BJ (cell line): ENCODE measurements at regions not wholly inside any gene's neighbourhood (a gene's known extent, or its start where the extent isn't known, plus 50 kb on each side); places are given as distances from the start of the nearest gene placed in this dataset.

Experiments
- CTCF ChIA-PET: fragments of 350-600 bp; formaldehyde crosslinking; extraction: SDS; loops from one replicate; lab custom pipeline; 2021; ENCODE audit warnings: antibody characterized with exemption, inconsistent platforms; lab: Yijun Ruan, JAX
- POLR2A ChIA-PET: fragments of 300-600 bp; sonication (Branson Sonifier 250); formaldehyde crosslinking; extraction: SDS; loops from one replicate; lab custom pipeline; 2021; ENCODE audit warnings: antibody characterized with exemption; lab: Charles Lee
- DNase-seq: peaks from one replicate; pipeline ENCODE4 v3.0.0-alpha.2; 2011; ENCODE audit warnings: low read depth
- H3K27me3 ChIP-seq: 2 replicates; pipeline ENCODE4 v1.6.0; 2011; ENCODE audit warnings: low read length; ENCODE audit not compliant: control insufficient read depth, insufficient read depth
- H3K36me3 ChIP-seq: 2 replicates; pipeline ENCODE4 v1.5.1; 2011; ENCODE audit warnings: low read length; ENCODE audit not compliant: control insufficient read depth, insufficient read depth
- H3K4me3 ChIP-seq: 2 replicates; pipeline ENCODE4 v1.5.1; 2011; ENCODE audit warnings: low read depth, mild to moderate bottlenecking, control low read depth, low read length
- TF ChIP-seq, protein P1 (sequence below): IDR thresholded peaks from 2 replicates; pipeline ENCODE4 v1.5.1; 2011; ENCODE audit warnings: low read depth, mild to moderate bottlenecking, control low read depth, inconsistent platforms, low read length, moderate library complexity; ENCODE audit not compliant: insufficient read depth

DNA sequence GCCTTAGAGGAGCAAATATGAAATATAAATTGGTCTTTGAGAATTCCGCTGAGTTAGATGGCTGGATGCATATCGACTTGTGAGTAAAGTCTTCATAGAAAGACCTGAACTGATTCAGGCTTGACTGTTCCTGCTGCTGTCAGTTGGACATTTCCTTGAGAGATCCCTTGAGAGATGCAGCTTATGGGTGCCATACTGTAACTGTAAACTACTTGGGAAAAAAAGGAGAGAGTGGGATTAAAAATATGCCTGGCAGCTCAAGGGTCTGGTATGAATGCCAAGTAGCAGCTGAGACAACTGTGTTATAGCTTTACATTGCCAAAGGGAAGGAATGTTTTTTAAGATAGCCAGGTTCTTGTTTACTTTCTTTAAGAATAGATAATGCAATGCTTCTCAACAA, 926.6 kb downstream of the EPHA3 start:
- POLR2A ChIA-PET, result no interaction called here

DNA sequence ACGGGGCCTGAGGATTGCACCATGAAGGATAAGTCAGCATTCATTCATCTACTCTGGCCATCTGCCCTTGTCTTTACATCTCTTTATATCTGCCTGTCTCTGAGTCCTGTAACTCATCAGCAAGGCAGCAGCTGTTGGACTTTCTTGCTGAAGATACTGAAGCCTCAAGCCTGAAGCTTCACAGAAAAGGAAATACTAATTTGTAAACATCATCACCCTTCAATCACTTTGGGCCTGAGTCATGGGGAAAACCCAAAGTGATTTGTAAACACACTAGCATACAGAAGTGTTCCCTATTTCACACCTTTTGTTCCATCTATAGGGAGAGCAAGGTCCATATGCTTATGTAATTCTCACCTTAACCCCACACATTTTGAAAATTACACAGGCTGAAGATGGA, 928.2 kb downstream of the EPHA3 start:
- TF ChIP-seq, protein P1, sequence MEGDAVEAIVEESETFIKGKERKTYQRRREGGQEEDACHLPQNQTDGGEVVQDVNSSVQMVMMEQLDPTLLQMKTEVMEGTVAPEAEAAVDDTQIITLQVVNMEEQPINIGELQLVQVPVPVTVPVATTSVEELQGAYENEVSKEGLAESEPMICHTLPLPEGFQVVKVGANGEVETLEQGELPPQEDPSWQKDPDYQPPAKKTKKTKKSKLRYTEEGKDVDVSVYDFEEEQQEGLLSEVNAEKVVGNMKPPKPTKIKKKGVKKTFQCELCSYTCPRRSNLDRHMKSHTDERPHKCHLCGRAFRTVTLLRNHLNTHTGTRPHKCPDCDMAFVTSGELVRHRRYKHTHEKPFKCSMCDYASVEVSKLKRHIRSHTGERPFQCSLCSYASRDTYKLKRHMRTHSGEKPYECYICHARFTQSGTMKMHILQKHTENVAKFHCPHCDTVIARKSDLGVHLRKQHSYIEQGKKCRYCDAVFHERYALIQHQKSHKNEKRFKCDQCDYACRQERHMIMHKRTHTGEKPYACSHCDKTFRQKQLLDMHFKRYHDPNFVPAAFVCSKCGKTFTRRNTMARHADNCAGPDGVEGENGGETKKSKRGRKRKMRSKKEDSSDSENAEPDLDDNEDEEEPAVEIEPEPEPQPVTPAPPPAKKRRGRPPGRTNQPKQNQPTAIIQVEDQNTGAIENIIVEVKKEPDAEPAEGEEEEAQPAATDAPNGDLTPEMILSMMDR, result no peak
- no peaks in the 10 kb centered on the region for H3K36me3 ChIP-seq
- no peak overlapping the region for H3K4me3 ChIP-seq
- POLR2A ChIA-PET, result no interaction called here
- no peak for DNase-seq
- CTCF ChIA-PET, result no interaction called here
- H3K27me3 ChIP-seq, result no peaks in the 10 kb centered on the region

More for the DNA sequence above, 926.6 kb downstream of the EPHA3 start:
- Histone ChIP-seq H3K36me3 (no peaks in the 10 kb centered on the region), H3K27me3 (no peaks in the 10 kb centered on the region), H3K4me3 (no peak overlapping the region)
- TF ChIP-seq, protein P1, result no peak
- no peak for DNase-seq
- CTCF ChIA-PET, result no interaction called here

DNA sequence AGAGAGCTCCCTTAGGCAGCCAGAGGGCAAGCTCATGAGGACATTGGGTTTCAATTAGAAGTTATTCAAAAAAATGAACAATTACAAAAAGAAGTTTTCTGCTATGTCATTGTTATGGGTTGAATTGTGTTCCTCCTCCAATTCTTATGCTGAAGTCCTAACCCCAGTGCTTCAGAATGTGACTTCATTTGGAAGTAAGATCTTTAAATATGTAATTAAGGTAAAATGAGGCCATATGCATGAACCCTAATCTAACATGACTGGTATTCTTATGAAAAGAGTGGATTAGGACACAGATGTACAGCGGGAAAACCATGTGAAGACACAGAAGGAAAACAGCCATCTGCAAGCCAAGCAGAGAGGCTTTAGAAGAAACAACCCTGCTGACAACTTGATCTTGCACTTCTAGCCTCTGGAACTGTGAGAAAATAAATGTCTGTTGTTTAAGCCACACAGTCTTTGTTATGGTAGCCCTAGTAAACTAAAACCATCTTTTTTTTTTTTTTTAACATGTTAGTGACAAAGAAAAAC, 929.6 kb downstream of the EPHA3 start:
- H3K4me3 ChIP-seq, result no peak overlapping the region
- TF ChIP-seq, protein P1, result no peak
- DNase-seq, result no peak
- H3K36me3 ChIP-seq, result no peaks in the 10 kb centered on the region
- ChIA-PET POLR2A (no interaction called here), CTCF (no interaction called here)
- H3K27me3 ChIP-seq, result no peaks in the 10 kb centered on the region

DNA sequence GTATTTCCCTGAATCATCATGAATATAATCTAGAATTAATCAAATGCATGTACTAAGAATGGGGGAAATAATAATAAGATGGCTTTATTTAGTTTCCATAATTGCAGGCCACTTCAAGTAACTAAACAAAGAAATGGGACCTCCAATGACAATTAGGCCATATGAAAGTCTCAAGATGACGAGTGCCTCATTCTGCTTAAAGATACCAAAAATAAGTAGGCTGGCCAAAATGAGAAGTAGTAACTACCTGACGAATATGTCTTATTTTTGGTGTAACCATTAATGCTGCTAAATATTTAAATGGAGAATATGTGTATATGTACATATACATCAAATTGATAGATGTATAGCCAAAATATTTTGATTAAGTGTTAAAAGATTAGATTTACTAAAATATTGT, 932.6 kb downstream of the EPHA3 start:
- no peaks in the 10 kb centered on the region for H3K27me3 ChIP-seq
- no peaks in the 10 kb centered on the region for H3K36me3 ChIP-seq
- TF ChIP-seq, protein P1, result no peak
- POLR2A ChIA-PET, result no interaction called here
- no peak overlapping the region for H3K4me3 ChIP-seq
- no peak for DNase-seq
- CTCF ChIA-PET, result no interaction called here

DNA sequence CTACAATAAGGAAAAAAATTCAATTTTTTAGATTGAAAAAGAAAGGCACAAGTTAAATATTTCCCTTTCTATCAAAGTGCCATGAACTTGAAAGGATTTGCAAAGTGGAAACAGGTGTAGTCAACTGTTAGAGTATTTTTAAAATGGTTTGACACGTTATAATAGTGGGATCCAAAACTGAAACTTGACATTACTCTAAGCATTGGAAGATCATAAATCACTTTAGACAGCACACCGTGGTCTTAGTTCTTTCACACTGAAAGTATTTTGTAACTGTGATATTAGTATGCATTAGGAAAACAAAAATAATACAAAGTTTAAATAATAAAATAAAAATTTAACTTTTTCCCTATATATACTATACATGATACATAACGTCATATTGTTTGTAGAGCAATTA, 933.1 kb downstream of the EPHA3 start:
- ChIA-PET CTCF (no interaction called here), POLR2A (no interaction called here)
- no peak for DNase-seq
- Histone ChIP-seq H3K36me3 (no peaks in the 10 kb centered on the region), H3K27me3 (no peaks in the 10 kb centered on the region), H3K4me3 (no peak overlapping the region)
- TF ChIP-seq, protein P1, result no peak
